Stimulated activated CD4-positive, alpha-beta T cell treated with anti-CD3 and anti-CD28 coated beads, Interleukin-12 subunit alpha, Interleukin-12 subunit beta, amount 100 ng/mL, for 24 hours (primary cell): ENCODE measurements at regions not wholly inside any gene's neighbourhood (a gene's known extent, or its start where the extent isn't known, plus 50 kb on each side); places are given as distances from the start of the nearest gene placed in this dataset.

Experiments used
- DNase-seq, 2 experiments: peaks; one replicate each; pipeline ENCODE4 v3.0.0-alpha.2; 2020; ENCODE audit warnings: low read depth in 2 of 2

- no peak for DNase-seq
These were observed 49.9 kb upstream of the PAX6 start for GRCh38 chr11:31861011-31861410.
